Endothelial cell (in vitro differentiated cells): ENCODE measurements at regions not wholly inside any gene's neighbourhood (a gene's known extent, or its start where the extent isn't known, plus 50 kb on each side); places are given as distances from the start of the nearest gene placed in this dataset.

ENCODE experiments used
- DNase-seq: peaks from one replicate; pipeline ENCODE4 v3.0.0; 2021; ENCODE audit warnings: low spot score
- H3K27ac Mint-ChIP-seq: one replicate; pipeline ENCODE4 v1.8.0; 2021; ENCODE audit warnings: mixed read lengths, inconsistent platforms; ENCODE audit not compliant: unreplicated experiment
- H3K27me3 Mint-ChIP-seq: one replicate; pipeline ENCODE4 v1.8.0; 2021; ENCODE audit warnings: mild to moderate bottlenecking, moderate library complexity, mixed read lengths, inconsistent platforms; ENCODE audit not compliant: unreplicated experiment
- H3K36me3 Mint-ChIP-seq: one replicate; pipeline ENCODE4 v1.8.0; 2021; ENCODE audit warnings: mild to moderate bottlenecking, low read depth, mixed read lengths, inconsistent platforms; ENCODE audit not compliant: unreplicated experiment
- H3K4me1 Mint-ChIP-seq: one replicate; pipeline ENCODE4 v1.8.0; 2021; ENCODE audit warnings: mild to moderate bottlenecking, mixed read lengths, inconsistent platforms; ENCODE audit not compliant: unreplicated experiment
- H3K4me3 Mint-ChIP-seq: one replicate; pipeline ENCODE4 v1.8.0; 2021; ENCODE audit warnings: mild to moderate bottlenecking, mixed read lengths, inconsistent platforms; ENCODE audit not compliant: unreplicated experiment
- H3K9me3 Mint-ChIP-seq: one replicate; pipeline ENCODE4 v1.8.0; 2021; ENCODE audit warnings: mixed read lengths, inconsistent platforms; ENCODE audit not compliant: unreplicated experiment
- TF ChIP-seq, protein P1 (sequence below): fragments of 200-600 bp; sonication (generic); IDR thresholded peaks from one replicate; pipeline ENCODE4 v1.5.0; 2021; ENCODE audit warnings: antibody characterized with exemption; ENCODE audit not compliant: unreplicated experiment

- no peak overlapping the region for H3K27ac Mint-ChIP-seq
- H3K9me3 Mint-ChIP-seq, result no peaks in the 10 kb centered on the region
- H3K27me3 Mint-ChIP-seq, result no peaks in the 10 kb centered on the region
- H3K4me1 Mint-ChIP-seq, result no peaks in the 10 kb centered on the region
- H3K4me3 Mint-ChIP-seq, result no peak overlapping the region
- no peaks in the 10 kb centered on the region for H3K36me3 Mint-ChIP-seq
- DNase-seq, result no peak
- TF ChIP-seq, protein P1, sequence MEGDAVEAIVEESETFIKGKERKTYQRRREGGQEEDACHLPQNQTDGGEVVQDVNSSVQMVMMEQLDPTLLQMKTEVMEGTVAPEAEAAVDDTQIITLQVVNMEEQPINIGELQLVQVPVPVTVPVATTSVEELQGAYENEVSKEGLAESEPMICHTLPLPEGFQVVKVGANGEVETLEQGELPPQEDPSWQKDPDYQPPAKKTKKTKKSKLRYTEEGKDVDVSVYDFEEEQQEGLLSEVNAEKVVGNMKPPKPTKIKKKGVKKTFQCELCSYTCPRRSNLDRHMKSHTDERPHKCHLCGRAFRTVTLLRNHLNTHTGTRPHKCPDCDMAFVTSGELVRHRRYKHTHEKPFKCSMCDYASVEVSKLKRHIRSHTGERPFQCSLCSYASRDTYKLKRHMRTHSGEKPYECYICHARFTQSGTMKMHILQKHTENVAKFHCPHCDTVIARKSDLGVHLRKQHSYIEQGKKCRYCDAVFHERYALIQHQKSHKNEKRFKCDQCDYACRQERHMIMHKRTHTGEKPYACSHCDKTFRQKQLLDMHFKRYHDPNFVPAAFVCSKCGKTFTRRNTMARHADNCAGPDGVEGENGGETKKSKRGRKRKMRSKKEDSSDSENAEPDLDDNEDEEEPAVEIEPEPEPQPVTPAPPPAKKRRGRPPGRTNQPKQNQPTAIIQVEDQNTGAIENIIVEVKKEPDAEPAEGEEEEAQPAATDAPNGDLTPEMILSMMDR, result no peak
Observed at GRCh38 chr2:147740211-147740927, 104.5 kb upstream of the ACVR2A start.

GRCh38 chr2:147739508-147739907 lies 105.3 kb upstream of the ACVR2A start:
- H3K27ac Mint-ChIP-seq, result no peak overlapping the region
- no peak for DNase-seq
- H3K36me3 Mint-ChIP-seq, result no peaks in the 10 kb centered on the region
- no peaks in the 10 kb centered on the region for H3K9me3 Mint-ChIP-seq
- no peaks in the 10 kb centered on the region for H3K4me1 Mint-ChIP-seq
- H3K4me3 Mint-ChIP-seq, result no peak overlapping the region
- H3K27me3 Mint-ChIP-seq, result no peaks in the 10 kb centered on the region
- TF ChIP-seq, protein P1, result no peak

- no peak for DNase-seq
- H3K27me3 Mint-ChIP-seq, result no peaks in the 10 kb centered on the region
Observed at GRCh38 chr2:147718831-147719230, 126.0 kb upstream of the ACVR2A start.

GRCh38 chr2:147716906-147717305 lies 127.9 kb upstream of the ACVR2A start:
- TF ChIP-seq, protein P1, result no peak
- H3K36me3 Mint-ChIP-seq, result no peaks in the 10 kb centered on the region

More at GRCh38 chr2:147718831-147719230, 126.0 kb upstream of the ACVR2A start:
- H3K36me3 Mint-ChIP-seq, result no peaks in the 10 kb centered on the region
- H3K9me3 Mint-ChIP-seq, result no peaks in the 10 kb centered on the region
- H3K27ac Mint-ChIP-seq, result no peak overlapping the region
- H3K4me1 Mint-ChIP-seq, result no peaks in the 10 kb centered on the region
- H3K4me3 Mint-ChIP-seq, result no peak overlapping the region
- TF ChIP-seq, protein P1, result no peak

GRCh38 chr2:147715807-147716206 lies 129.0 kb upstream of the ACVR2A start:
- no peaks in the 10 kb centered on the region for H3K4me1 Mint-ChIP-seq

More at GRCh38 chr2:147716906-147717305, 127.9 kb upstream of the ACVR2A start:
- no peaks in the 10 kb centered on the region for H3K4me1 Mint-ChIP-seq
- no peaks in the 10 kb centered on the region for H3K9me3 Mint-ChIP-seq
- no peak overlapping the region for H3K4me3 Mint-ChIP-seq
- no peak for DNase-seq
- H3K27me3 Mint-ChIP-seq, result no peaks in the 10 kb centered on the region
- no peak overlapping the region for H3K27ac Mint-ChIP-seq

More at GRCh38 chr2:147715807-147716206, 129.0 kb upstream of the ACVR2A start:
- Mint-ChIP-seq H3K27ac (no peak overlapping the region), H3K9me3 (no peaks in the 10 kb centered on the region), H3K27me3 (no peaks in the 10 kb centered on the region), H3K36me3 (no peaks in the 10 kb centered on the region), H3K4me3 (no peak overlapping the region)
- TF ChIP-seq, protein P1, result no peak
- DNase-seq, result no peak
